ENCODE measurements at regions not wholly inside any gene's neighbourhood (a gene's known extent, or its start where the extent isn't known, plus 50 kb on each side); places are given as distances from the start of the nearest gene placed in this dataset.

DNA sequence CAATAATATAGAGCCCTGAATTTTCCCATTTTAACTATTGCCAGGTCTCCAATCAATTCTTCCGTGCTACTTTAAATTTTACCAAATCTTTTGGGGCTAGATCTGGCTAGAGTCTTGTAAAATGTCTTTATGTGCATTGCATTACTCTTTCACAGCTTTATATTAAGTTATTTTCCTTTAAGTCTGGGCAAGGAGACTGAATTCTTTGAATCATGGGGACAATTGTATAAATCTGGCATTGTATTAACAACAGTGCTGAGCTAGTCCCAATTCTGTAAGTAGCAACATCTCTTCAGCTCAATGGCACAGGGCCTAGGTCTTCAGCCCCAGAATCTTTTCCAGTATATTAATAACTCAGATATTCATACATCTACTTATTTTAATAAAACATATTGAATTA lies 1080.4 kb upstream of the INTU start:
- TF ChIP-seq CTCF (IDR thresholded peaks at IDR 0.05; ENCODE audit: extremely low read depth in 1 of 2, insufficient read depth in 1 of 2, low read depth in 1 of 2, low read length in 2 of 2) (no peak), POLR2A (IDR thresholded peaks at IDR 0.05; ENCODE audit: low read depth, low read length) (no peak), EZH2 (IDR thresholded peaks at IDR 0.05; ENCODE audit: borderline replicate concordance, low read depth, low read length, severe bottlenecking) (no peak), JUN (IDR thresholded peaks at IDR 0.05; ENCODE audit: borderline replicate concordance, insufficient read depth, insufficient read length, low read depth) (no peak)
